GM12872 (cell line): ENCODE measurements at regions not wholly inside any gene's neighbourhood (a gene's known extent, or its start where the extent isn't known, plus 50 kb on each side); places are given as distances from the start of the nearest gene placed in this dataset.

Experiments
- TF ChIP-seq, protein P1 (sequence below): IDR thresholded peaks from 3 replicates; pipeline ENCODE4 v1.5.1; 2011; ENCODE audit warnings: low read depth, mild to moderate bottlenecking, low read length, moderate library complexity; ENCODE audit not compliant: insufficient read depth

DNA sequence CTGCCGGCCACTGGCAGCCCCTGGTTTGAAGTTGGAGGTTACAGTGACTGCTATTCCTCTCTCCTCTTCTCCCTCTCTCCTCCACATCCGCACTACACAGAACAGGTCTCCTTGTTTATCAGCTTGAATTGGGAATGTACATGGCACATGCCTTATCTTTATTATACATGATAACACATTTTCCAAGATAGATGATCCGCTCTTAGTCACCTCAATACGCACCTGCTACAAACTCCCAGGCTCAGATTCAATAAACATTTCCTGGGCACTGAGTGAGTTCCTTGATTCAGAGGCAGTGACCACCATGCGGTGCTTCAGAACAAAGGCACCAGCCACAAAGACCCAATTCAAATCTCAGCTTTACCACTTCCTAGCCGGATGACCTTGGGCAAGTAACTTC is 227.7 kb downstream of the TSHZ3 start:
- TF ChIP-seq, protein P1, sequence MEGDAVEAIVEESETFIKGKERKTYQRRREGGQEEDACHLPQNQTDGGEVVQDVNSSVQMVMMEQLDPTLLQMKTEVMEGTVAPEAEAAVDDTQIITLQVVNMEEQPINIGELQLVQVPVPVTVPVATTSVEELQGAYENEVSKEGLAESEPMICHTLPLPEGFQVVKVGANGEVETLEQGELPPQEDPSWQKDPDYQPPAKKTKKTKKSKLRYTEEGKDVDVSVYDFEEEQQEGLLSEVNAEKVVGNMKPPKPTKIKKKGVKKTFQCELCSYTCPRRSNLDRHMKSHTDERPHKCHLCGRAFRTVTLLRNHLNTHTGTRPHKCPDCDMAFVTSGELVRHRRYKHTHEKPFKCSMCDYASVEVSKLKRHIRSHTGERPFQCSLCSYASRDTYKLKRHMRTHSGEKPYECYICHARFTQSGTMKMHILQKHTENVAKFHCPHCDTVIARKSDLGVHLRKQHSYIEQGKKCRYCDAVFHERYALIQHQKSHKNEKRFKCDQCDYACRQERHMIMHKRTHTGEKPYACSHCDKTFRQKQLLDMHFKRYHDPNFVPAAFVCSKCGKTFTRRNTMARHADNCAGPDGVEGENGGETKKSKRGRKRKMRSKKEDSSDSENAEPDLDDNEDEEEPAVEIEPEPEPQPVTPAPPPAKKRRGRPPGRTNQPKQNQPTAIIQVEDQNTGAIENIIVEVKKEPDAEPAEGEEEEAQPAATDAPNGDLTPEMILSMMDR: no peak

DNA sequence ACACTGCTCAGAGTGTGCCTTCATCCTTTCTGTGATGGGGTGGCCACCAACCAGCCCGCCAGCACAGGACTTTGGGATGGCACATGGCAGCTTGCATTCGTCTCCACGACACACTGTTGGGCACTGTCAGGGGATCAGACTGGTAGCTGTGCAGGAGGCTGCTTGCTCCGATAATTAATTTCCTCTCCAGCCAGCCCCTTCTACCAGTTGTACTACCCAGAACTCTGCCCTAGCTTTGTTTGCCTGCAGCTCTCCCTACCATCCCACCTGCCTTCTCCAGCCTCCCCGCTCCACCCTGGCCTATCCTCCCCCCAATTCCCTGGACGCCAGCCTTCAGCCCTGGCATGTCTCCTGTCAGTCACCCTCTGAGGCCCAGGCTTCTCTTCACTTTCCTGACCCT is 228.3 kb downstream of the TSHZ3 start:
- TF ChIP-seq, protein P1: no peak

DNA sequence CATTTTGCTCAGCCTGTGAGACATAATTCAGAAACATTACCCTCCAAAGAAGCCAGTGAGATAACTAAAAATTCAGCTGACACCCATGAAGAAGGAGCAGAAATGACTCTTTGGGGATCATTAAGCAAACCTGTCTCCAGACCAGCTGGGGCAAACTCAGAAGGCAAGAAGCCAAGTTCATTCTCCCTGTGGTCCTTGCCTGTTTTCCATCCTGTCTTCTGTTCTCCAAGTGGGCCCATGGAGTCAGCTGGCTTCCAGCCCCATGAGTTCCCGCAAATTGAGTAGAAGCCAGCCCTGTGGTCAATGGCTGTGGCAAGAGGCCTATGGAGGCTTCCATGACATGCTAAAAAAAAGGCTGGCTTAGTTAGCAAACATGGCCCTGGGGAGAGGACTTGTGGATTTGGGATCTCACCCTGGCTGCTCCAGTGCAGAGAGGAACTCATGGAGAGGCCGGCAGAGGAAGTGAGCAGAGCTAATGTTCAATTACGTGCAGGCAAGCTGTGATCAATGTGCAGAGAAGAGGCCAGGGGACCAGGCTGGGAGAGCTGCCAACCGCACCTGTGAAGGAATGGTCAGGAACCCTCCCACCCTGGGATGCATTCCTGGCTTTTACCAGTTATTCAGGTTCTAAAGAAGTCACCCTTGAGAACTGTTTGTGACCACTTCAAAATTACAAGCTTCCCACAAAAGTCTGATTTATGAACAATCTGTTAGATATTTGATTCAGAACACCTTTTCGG is 229.1 kb downstream of the TSHZ3 start:
- TF ChIP-seq, protein P1: no peak

DNA sequence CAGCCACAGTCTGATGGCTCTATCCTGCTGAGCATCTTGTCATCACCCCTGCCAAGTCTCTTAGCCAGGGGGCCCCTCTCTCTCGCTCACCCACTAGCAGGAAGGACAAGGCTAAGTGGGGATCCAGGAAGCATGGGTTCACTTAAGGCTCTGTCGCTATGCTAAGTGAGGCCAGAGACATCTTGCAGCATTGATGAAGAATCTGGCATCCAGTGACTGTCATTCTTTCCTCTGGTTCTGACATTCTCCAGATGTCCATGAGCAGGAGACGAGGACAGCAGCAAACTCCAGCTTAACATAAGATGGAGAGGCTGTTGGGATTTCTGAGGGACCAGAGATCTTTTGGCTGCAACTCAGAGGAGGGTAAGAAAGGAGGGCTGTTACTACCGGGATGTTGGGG is 230.2 kb downstream of the TSHZ3 start:
- TF ChIP-seq, protein P1: no peak

DNA sequence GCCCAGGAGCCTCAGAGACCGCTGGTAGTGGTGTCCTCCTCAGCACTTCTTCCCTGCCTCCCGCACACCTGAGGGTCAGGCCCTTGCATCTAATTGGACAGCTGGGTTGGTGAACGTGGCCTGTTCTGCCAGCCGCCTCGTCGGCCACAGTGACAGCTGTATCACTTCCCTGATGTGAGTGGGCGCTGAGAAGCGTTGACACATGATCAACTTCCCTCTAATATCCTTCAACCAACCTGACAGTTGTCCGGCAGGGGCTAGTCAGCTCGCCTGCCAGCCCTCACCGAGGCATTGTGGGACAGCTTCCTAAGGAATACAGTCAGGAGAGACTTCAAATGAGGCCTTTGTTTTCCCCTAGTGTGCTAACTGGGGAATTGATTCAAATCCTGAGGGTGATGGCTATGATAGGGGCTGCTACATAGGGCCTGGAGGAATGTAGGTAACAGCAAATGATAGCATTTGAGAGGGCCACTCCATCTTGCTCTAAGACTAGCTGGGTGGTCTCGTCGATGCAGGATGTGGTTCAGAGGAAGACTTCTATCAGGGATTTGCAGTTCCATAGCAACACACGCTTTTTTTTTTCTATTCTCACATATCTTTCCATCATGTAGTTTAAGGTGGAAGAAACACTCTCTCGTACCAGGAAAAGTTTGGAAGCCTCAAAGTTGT is 230.8 kb downstream of the TSHZ3 start:
- TF ChIP-seq, protein P1: no peak

DNA sequence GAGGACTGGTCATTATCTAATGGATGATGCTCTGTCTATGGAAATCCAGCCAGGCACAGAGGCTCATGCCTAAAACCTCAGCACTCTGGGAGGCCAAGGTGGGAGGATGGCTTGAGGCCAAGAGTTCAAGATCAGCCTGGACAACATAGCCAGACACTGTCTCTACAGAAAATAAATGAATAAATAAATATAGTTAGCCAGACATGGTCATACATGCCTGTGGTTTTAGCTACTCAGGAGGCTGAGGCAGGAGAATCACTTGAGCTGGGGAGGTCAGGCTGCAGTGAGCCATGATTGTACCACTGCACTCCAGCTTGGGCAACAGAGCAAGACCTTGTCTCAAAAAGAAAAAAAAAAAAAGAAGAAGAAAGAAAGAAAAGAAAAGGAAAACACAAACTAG is 234.7 kb downstream of the TSHZ3 start:
- TF ChIP-seq, protein P1: no peak

DNA sequence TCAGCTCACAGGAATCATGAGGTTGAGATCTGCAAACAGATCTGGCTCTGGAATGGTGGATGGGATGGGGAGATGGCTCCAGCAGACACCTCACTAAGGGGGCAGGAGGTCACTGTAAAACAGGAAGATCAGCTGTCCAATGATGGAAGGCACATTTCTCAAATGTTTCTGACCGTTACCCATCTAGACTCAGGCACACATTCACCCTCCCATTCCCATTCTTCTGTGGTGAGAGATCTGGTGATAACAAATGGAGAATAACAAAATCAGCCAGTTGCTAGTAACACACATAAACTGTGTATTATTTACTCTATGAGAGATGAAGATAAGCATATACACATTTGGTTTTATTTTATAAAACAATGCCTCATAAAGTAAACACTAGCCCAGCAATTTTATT is 235.9 kb downstream of the TSHZ3 start:
- TF ChIP-seq, protein P1: no peak
